ENCODE measurements at regions not wholly inside any gene's neighbourhood (a gene's known extent, or its start where the extent isn't known, plus 50 kb on each side); places are given as distances from the start of the nearest gene placed in this dataset.

DNA sequence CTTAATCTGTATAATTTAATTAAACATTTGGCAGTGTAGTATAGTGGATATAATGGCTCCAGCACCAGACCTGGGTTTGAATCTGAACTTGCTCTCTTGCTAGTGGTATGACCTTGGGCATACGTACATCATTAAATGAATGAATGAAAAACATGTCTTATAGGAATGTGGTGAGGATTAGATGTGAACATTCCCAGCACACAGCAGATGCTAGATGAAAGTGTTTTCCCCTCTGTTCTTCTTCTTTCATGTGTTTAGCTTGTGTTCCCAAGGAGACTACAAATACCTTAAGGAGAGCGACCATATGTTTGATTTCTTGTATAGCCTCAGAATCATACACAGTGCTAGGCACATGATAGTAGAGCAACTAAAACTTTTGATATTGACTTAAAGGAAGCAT is 56.5 kb downstream of the CT47B1 start:
- Histone ChIP-seq H3K27ac (ENCODE audit: low read depth, low read length) (no peak overlapping the region), H3K4me1 (ENCODE audit: control insufficient read depth, insufficient read depth, low read length) (no peaks in the 10 kb centered on the region), H3K9me3 (ENCODE audit: control insufficient read depth, insufficient read depth, low read depth, low read length) (no peaks in the 10 kb centered on the region), H3K9ac (ENCODE audit: low read length) (no peak overlapping the region), H3K27me3 (ENCODE audit: control insufficient read depth, insufficient read depth, low read length) (peaks cover 88% of the 10 kb centered on the region), H3K4me3 (ENCODE audit: low read depth, low read length) (no peak overlapping the region), H3K36me3 (ENCODE audit: control insufficient read depth, insufficient read depth, low read length) (no peaks in the 10 kb centered on the region)

DNA sequence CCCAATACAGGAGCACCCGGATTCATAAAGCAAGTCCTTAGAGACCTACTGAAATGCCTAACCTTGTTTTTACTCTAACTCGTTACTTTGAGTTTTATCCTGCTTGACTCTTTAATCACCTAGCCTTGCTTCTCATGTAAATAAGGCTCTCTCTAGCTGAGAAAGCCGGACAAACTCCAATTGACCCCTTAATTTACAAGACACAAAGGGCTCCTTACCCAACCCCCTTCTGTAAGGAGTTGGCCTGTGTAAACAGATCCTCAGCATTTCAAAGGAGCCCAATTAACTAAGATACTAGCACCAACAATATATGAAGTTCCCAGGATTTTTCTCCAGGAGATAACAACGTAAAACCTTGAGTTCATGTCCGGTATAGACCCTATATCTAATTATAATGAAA is 61.7 kb downstream of the CT47B1 start:
- Histone ChIP-seq H3K4me1 (ENCODE audit: control insufficient read depth, insufficient read depth, low read length) (no peaks in the 10 kb centered on the region), H3K27me3 (ENCODE audit: control insufficient read depth, insufficient read depth, low read length) (peaks cover 86% of the 10 kb centered on the region), H3K27ac (ENCODE audit: low read depth, low read length) (no peak overlapping the region), H3K9me3 (ENCODE audit: control insufficient read depth, insufficient read depth, low read depth, low read length) (peaks cover 20% of the 10 kb centered on the region), H3K36me3 (ENCODE audit: control insufficient read depth, insufficient read depth, low read length) (no peaks in the 10 kb centered on the region), H3K4me3 (ENCODE audit: low read depth, low read length) (no peak overlapping the region), H3K9ac (ENCODE audit: low read length) (no peak overlapping the region)

DNA sequence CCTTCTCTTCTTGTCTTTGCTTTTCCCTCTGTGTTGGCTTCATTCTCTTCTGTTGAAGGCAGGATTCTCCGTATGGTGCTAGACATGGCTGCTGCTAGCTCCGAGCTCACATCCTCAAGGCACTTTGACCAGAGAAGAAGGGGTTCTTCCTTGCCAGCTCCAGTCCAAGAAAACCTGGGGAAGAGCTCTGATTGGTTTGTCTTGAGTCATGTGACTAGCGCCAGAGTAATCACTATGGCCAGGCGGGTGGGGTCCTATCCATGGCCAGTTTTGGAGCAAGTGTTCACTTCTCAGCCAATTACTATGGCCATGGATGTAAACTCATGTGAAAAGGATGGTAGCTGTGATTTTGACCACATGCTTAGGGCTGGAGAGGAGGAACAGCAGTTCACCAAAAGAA is 74.2 kb downstream of the CT47B1 start:
- H3K4me3 ChIP-seq (ENCODE audit: low read depth, low read length), result no peak overlapping the region
- H3K9me3 ChIP-seq (ENCODE audit: control insufficient read depth, insufficient read depth, low read depth, low read length), result no peaks in the 10 kb centered on the region
- no peak overlapping the region for H3K27ac ChIP-seq (ENCODE audit: low read depth, low read length)
- H3K9ac ChIP-seq (ENCODE audit: low read length), result no peak overlapping the region
- no peaks in the 10 kb centered on the region for H3K36me3 ChIP-seq (ENCODE audit: control insufficient read depth, insufficient read depth, low read length)
- H3K4me1 ChIP-seq (ENCODE audit: control insufficient read depth, insufficient read depth, low read length), result no peaks in the 10 kb centered on the region
- H3K27me3 ChIP-seq (ENCODE audit: control insufficient read depth, insufficient read depth, low read length), result peaks cover 92% of the 10 kb centered on the region

DNA sequence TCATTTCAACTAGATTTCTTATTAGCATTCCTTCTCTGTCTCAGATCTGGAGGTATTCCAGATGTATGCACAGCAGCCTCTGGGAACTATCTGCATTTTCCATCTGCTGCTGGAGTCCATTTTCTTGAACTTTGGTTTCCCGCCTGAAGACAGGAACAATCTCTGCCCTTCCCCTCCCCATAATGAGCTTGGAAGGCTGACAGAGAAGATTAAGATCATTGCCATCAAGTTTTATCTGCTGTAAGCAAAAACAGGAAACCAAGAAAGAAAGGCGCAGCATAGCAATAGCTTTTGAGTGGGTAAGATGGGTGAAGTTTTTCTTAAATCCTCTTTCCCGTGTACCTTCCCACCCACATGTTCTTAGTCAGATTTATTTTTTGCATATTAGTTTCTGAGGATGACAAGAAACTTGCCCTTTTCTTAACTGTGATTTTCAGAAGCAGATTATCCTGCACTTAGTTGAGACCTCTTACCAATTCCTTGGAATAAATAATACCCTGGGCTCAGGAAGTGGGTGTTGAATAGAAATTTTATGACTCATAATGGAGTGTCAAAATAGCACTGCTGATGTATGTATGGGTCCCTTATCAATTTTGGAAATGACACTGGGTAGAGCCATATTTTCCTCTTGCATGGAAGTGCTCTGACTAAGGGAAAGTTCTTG is 78.3 kb downstream of the CT47B1 start:
- H3K27ac ChIP-seq (ENCODE audit: low read depth, low read length), result no peak overlapping the region
- no peak overlapping the region for H3K9ac ChIP-seq (ENCODE audit: low read length)
- peaks cover 87% of the 10 kb centered on the region for H3K27me3 ChIP-seq (ENCODE audit: control insufficient read depth, insufficient read depth, low read length)
- no peak overlapping the region for H3K4me3 ChIP-seq (ENCODE audit: low read depth, low read length)
- no peaks in the 10 kb centered on the region for H3K36me3 ChIP-seq (ENCODE audit: control insufficient read depth, insufficient read depth, low read length)
- no peaks in the 10 kb centered on the region for H3K4me1 ChIP-seq (ENCODE audit: control insufficient read depth, insufficient read depth, low read length)
- H3K9me3 ChIP-seq (ENCODE audit: control insufficient read depth, insufficient read depth, low read depth, low read length), result no peaks in the 10 kb centered on the region

GRCh38 chrX:120795301-120795700 is 80.4 kb downstream of the CT47B1 start:
- Histone ChIP-seq H3K4me1 (ENCODE audit: control insufficient read depth, insufficient read depth, low read length) (no peaks in the 10 kb centered on the region; the same call in 1 of the 2 replicates), H3K4me3 (ENCODE audit: low read depth, low read length) (no peak overlapping the region), H3K9ac (ENCODE audit: low read length) (no peak overlapping the region), H3K27me3 (ENCODE audit: control insufficient read depth, insufficient read depth, low read length) (peaks cover 82% of the 10 kb centered on the region), H3K36me3 (ENCODE audit: control insufficient read depth, insufficient read depth, low read length) (no peaks in the 10 kb centered on the region), H3K27ac (ENCODE audit: low read depth, low read length) (no peak overlapping the region), H3K9me3 (ENCODE audit: control insufficient read depth, insufficient read depth, low read depth, low read length) (no peaks in the 10 kb centered on the region)

GRCh38 chrX:120794525-120794975 is 81.1 kb downstream of the CT47B1 start:
- Histone ChIP-seq H3K36me3 (ENCODE audit: control insufficient read depth, insufficient read depth, low read length) (no peaks in the 10 kb centered on the region), H3K4me3 (ENCODE audit: low read depth, low read length) (no peak overlapping the region), H3K9me3 (ENCODE audit: control insufficient read depth, insufficient read depth, low read depth, low read length) (no peaks in the 10 kb centered on the region), H3K27me3 (ENCODE audit: control insufficient read depth, insufficient read depth, low read length) (peaks cover 77% of the 10 kb centered on the region), H3K4me1 (ENCODE audit: control insufficient read depth, insufficient read depth, low read length) (no peaks in the 10 kb centered on the region; the same call in 1 of the 2 replicates), H3K27ac (ENCODE audit: low read depth, low read length) (no peak overlapping the region), H3K9ac (ENCODE audit: low read length) (no peak overlapping the region)

DNA sequence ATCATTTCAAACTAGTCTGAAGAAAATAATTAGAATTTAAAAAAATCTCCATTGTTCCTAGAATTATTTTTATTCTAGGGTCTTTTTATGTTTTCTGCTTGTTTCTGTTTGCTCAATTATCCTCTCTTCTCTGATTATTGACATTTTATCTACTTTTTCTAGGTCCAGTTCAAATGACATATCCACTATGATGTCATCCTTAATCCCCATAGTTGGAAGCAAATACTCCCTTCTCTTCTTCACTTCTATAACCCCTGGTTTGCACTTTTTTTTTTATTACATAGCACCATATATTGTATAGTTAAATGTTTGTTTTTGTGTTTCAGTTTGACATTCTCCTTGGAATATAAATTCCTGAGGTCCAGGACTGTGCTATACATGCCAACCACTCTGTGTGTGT is 82.6 kb downstream of the CT47B1 start:
- Histone ChIP-seq H3K27me3 (ENCODE audit: control insufficient read depth, insufficient read depth, low read length) (peaks cover 73% of the 10 kb centered on the region), H3K4me3 (ENCODE audit: low read depth, low read length) (no peak overlapping the region), H3K36me3 (ENCODE audit: control insufficient read depth, insufficient read depth, low read length) (no peaks in the 10 kb centered on the region), H3K9me3 (ENCODE audit: control insufficient read depth, insufficient read depth, low read depth, low read length) (no peaks in the 10 kb centered on the region), H3K27ac (ENCODE audit: low read depth, low read length) (no peak overlapping the region), H3K4me1 (ENCODE audit: control insufficient read depth, insufficient read depth, low read length) (no peaks in the 10 kb centered on the region; the same call in 1 of the 2 replicates), H3K9ac (ENCODE audit: low read length) (no peak overlapping the region)

GRCh38 chrX:120791013-120791643 is 84.5 kb downstream of the CT47B1 start:
- peaks cover 71% of the 10 kb centered on the region for H3K27me3 ChIP-seq (ENCODE audit: control insufficient read depth, insufficient read depth, low read length)
- no peak overlapping the region for H3K27ac ChIP-seq (ENCODE audit: low read depth, low read length)
- no peaks in the 10 kb centered on the region; the same call in 1 of the 2 replicates for H3K4me1 ChIP-seq (ENCODE audit: control insufficient read depth, insufficient read depth, low read length)
- H3K36me3 ChIP-seq (ENCODE audit: control insufficient read depth, insufficient read depth, low read length), result no peaks in the 10 kb centered on the region
- H3K9me3 ChIP-seq (ENCODE audit: control insufficient read depth, insufficient read depth, low read depth, low read length), result no peaks in the 10 kb centered on the region
- no peak overlapping the region for H3K4me3 ChIP-seq (ENCODE audit: low read depth, low read length)
- H3K9ac ChIP-seq (ENCODE audit: low read length), result no peak overlapping the region

- Histone ChIP-seq H3K4me1 (ENCODE audit: control insufficient read depth, insufficient read depth, low read length) (no peaks in the 10 kb centered on the region; the same call in 1 of the 2 replicates), H3K27ac (ENCODE audit: low read depth, low read length) (no peak overlapping the region), H3K36me3 (ENCODE audit: control insufficient read depth, insufficient read depth, low read length) (no peaks in the 10 kb centered on the region), H3K4me3 (ENCODE audit: low read depth, low read length) (no peak overlapping the region), H3K27me3 (ENCODE audit: control insufficient read depth, insufficient read depth, low read length) (peaks cover 71% of the 10 kb centered on the region), H3K9ac (ENCODE audit: low read length) (no peak overlapping the region), H3K9me3 (ENCODE audit: control insufficient read depth, insufficient read depth, low read depth, low read length) (no peaks in the 10 kb centered on the region)
Measured at GRCh38 chrX:120790552-120790951, 85.1 kb downstream of the CT47B1 start.

GRCh38 chrX:120790118-120790517 is 85.5 kb downstream of the CT47B1 start:
- Histone ChIP-seq H3K4me1 (ENCODE audit: control insufficient read depth, insufficient read depth, low read length) (no peaks in the 10 kb centered on the region; the same call in 1 of the 2 replicates), H3K4me3 (ENCODE audit: low read depth, low read length) (no peak overlapping the region), H3K27me3 (ENCODE audit: control insufficient read depth, insufficient read depth, low read length) (peaks cover 71% of the 10 kb centered on the region), H3K9ac (ENCODE audit: low read length) (no peak overlapping the region), H3K36me3 (ENCODE audit: control insufficient read depth, insufficient read depth, low read length) (no peaks in the 10 kb centered on the region), H3K27ac (ENCODE audit: low read depth, low read length) (no peak overlapping the region), H3K9me3 (ENCODE audit: control insufficient read depth, insufficient read depth, low read depth, low read length) (no peaks in the 10 kb centered on the region)

DNA sequence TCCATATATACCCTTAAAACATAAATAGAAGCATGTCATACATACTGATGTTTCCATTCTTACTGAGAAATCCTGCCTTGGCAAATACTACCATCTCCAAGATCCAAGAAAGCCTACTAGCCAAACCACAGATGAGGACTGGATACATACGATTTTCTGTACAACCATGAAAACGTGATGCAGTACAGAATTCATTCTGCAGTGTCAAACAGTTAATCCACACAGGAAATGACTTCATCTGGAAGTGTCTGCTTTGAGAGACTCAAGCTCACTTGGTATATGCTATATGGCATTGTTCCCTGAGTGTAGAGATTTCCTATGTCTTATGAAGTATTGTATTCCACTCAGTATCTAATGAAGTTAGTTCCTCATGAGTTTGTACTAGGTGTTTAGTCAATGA is 94.3 kb downstream of the CT47B1 start:
- no peak overlapping the region for H3K9ac ChIP-seq (ENCODE audit: low read length)
- peaks cover 43% of the 10 kb centered on the region for H3K27me3 ChIP-seq (ENCODE audit: control insufficient read depth, insufficient read depth, low read length)
- no peak overlapping the region for H3K4me3 ChIP-seq (ENCODE audit: low read depth, low read length)

More for the DNA sequence above, 94.3 kb downstream of the CT47B1 start:
- H3K4me1 ChIP-seq (ENCODE audit: control insufficient read depth, insufficient read depth, low read length), result no peaks in the 10 kb centered on the region
- no peak overlapping the region for H3K27ac ChIP-seq (ENCODE audit: low read depth, low read length)
- no peaks in the 10 kb centered on the region for H3K9me3 ChIP-seq (ENCODE audit: control insufficient read depth, insufficient read depth, low read depth, low read length)
- H3K36me3 ChIP-seq (ENCODE audit: control insufficient read depth, insufficient read depth, low read length), result no peaks in the 10 kb centered on the region

Data from HUES6 (cell line).